ENCODE measurements at regions not wholly inside any gene's neighbourhood (a gene's known extent, or its start where the extent isn't known, plus 50 kb on each side); places are given as distances from the start of the nearest gene placed in this dataset.

DNA sequence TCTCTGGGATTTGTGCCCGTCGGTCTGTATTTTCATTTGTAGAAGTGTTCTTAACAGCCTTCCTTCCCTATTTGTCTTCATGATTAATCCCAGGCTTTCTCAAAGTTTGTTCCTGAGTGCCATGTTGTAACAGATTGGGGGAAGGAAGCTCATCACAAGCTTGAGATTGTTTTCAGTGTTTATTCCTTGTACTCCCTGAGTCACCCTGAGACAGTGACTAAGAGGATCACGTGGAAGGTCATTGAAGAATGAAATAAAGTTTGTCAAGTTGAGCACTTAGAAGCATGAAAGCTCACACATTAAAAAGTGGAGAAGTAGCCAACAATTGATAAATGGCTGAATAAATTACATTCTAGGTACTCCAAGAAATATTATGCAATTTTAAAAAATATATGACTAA is 153.5 kb upstream of the FAM241A start:
- H3K9me3 ChIP-seq (ENCODE audit: control insufficient read depth, insufficient read depth, low read length) = no peaks in the 10 kb centered on the region
- no peak overlapping the region for H3K27ac ChIP-seq (ENCODE audit: low read depth, low read length)
- no peak overlapping the region for H3K9ac ChIP-seq (ENCODE audit: low read depth, low read length)
- H3K27me3 ChIP-seq (ENCODE audit: control insufficient read depth, insufficient read depth, low read length) = no peaks in the 10 kb centered on the region
- no peaks in the 10 kb centered on the region for H3K36me3 ChIP-seq (ENCODE audit: control insufficient read depth, insufficient read depth, low read length)
- no peak overlapping the region for H3K4me3 ChIP-seq (ENCODE audit: low read depth, low read length)
- H3K4me1 ChIP-seq (ENCODE audit: control insufficient read depth, insufficient read depth, low read length) = peaks cover 11% of the 10 kb centered on the region; the same call in 1 of the 2 replicates

GRCh38 chr4:111992351-111993168 is 152.7 kb upstream of the FAM241A start:
- Histone ChIP-seq H3K4me1 (ENCODE audit: control insufficient read depth, insufficient read depth, low read length) (peaks cover 11% of the 10 kb centered on the region; the same call in 1 of the 2 replicates), H3K36me3 (ENCODE audit: control insufficient read depth, insufficient read depth, low read length) (no peaks in the 10 kb centered on the region), H3K9me3 (ENCODE audit: control insufficient read depth, insufficient read depth, low read length) (no peaks in the 10 kb centered on the region), H3K4me3 (ENCODE audit: low read depth, low read length) (no peak overlapping the region), H3K27me3 (ENCODE audit: control insufficient read depth, insufficient read depth, low read length) (no peaks in the 10 kb centered on the region), H3K9ac (ENCODE audit: low read depth, low read length) (no peak overlapping the region), H3K27ac (ENCODE audit: low read depth, low read length) (no peak overlapping the region)

- H3K36me3 ChIP-seq (ENCODE audit: control insufficient read depth, insufficient read depth, low read length) = no peaks in the 10 kb centered on the region
- peaks cover 11% of the 10 kb centered on the region; the same call in 1 of the 2 replicates for H3K4me1 ChIP-seq (ENCODE audit: control insufficient read depth, insufficient read depth, low read length)
- no peaks in the 10 kb centered on the region for H3K9me3 ChIP-seq (ENCODE audit: control insufficient read depth, insufficient read depth, low read length)
- H3K9ac ChIP-seq (ENCODE audit: low read depth, low read length) = no peak overlapping the region
- H3K27me3 ChIP-seq (ENCODE audit: control insufficient read depth, insufficient read depth, low read length) = no peaks in the 10 kb centered on the region
- no peak overlapping the region for H3K4me3 ChIP-seq (ENCODE audit: low read depth, low read length)
- no peak overlapping the region for H3K27ac ChIP-seq (ENCODE audit: low read depth, low read length)
These were observed 150.9 kb upstream of the FAM241A start for GRCh38 chr4:111994392-111994791.

DNA sequence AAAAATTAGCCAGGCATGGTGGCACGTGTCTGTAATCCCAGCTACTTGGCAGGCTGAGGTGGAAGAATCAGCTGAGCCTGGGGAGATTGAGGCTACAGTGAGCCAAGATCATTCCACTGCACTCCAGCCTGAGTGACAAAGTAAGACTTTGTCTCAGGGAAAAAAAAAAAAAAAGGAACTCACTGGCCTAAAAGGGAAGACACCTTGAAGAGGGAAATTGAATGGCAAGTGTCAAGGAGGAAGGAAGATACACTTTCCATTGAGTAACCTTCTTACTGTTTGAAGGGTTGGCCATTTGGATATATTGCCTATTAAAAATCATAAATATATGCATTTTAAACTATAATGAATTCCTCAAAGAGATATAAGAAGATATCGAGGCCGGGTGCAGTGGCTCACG is 147.5 kb upstream of the FAM241A start:
- H3K27me3 ChIP-seq (ENCODE audit: control insufficient read depth, insufficient read depth, low read length) = no peaks in the 10 kb centered on the region
- no peak overlapping the region for H3K9ac ChIP-seq (ENCODE audit: low read depth, low read length)
- H3K9me3 ChIP-seq (ENCODE audit: control insufficient read depth, insufficient read depth, low read length) = no peaks in the 10 kb centered on the region
- H3K36me3 ChIP-seq (ENCODE audit: control insufficient read depth, insufficient read depth, low read length) = no peaks in the 10 kb centered on the region
- no peak overlapping the region for H3K27ac ChIP-seq (ENCODE audit: low read depth, low read length)
- H3K4me3 ChIP-seq (ENCODE audit: low read depth, low read length) = no peak overlapping the region
- peaks cover 11% of the 10 kb centered on the region; the same call in 1 of the 2 replicates for H3K4me1 ChIP-seq (ENCODE audit: control insufficient read depth, insufficient read depth, low read length)

GRCh38 chr4:111999801-112000200 is 145.5 kb upstream of the FAM241A start:
- H3K9me3 ChIP-seq (ENCODE audit: control insufficient read depth, insufficient read depth, low read length) = no peaks in the 10 kb centered on the region
- peaks cover 9% of the 10 kb centered on the region; the same call in 1 of the 2 replicates for H3K4me1 ChIP-seq (ENCODE audit: control insufficient read depth, insufficient read depth, low read length)
- H3K27me3 ChIP-seq (ENCODE audit: control insufficient read depth, insufficient read depth, low read length) = no peaks in the 10 kb centered on the region
- no peaks in the 10 kb centered on the region for H3K36me3 ChIP-seq (ENCODE audit: control insufficient read depth, insufficient read depth, low read length)
- H3K9ac ChIP-seq (ENCODE audit: low read depth, low read length) = no peak overlapping the region
- no peak overlapping the region for H3K27ac ChIP-seq (ENCODE audit: low read depth, low read length)
- H3K4me3 ChIP-seq (ENCODE audit: low read depth, low read length) = no peak overlapping the region

GRCh38 chr4:112001041-112001440 is 144.2 kb upstream of the FAM241A start:
- Histone ChIP-seq H3K4me1 (ENCODE audit: control insufficient read depth, insufficient read depth, low read length) (no peaks in the 10 kb centered on the region; the same call in 1 of the 2 replicates), H3K9ac (ENCODE audit: low read depth, low read length) (no peak overlapping the region), H3K9me3 (ENCODE audit: control insufficient read depth, insufficient read depth, low read length) (no peaks in the 10 kb centered on the region), H3K4me3 (ENCODE audit: low read depth, low read length) (no peak overlapping the region), H3K36me3 (ENCODE audit: control insufficient read depth, insufficient read depth, low read length) (no peaks in the 10 kb centered on the region), H3K27me3 (ENCODE audit: control insufficient read depth, insufficient read depth, low read length) (no peaks in the 10 kb centered on the region), H3K27ac (ENCODE audit: low read depth, low read length) (no peak overlapping the region)

DNA sequence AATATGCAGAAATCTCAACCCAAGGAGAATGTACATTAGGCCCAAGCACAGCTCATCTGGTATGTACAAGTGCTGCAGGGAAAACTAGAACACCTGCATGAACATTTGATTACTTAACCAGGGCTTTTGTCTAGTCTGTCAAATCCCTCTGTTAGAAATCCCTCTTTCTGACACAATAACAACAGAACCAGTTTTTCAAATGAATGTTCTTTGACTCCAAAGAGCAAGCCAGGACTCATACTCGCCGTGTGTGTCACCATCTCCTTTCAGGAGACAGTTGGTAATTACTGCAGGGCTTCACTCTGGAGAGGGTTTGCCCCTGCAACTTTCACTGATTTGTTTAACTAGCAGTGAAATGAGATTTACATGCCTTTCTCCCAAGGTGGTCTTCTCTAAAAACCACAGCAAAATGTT is 143.0 kb upstream of the FAM241A start:
- no peaks in the 10 kb centered on the region for H3K9me3 ChIP-seq (ENCODE audit: control insufficient read depth, insufficient read depth, low read length)
- no peaks in the 10 kb centered on the region; the same call in 1 of the 2 replicates for H3K4me1 ChIP-seq (ENCODE audit: control insufficient read depth, insufficient read depth, low read length)
- no peaks in the 10 kb centered on the region for H3K27me3 ChIP-seq (ENCODE audit: control insufficient read depth, insufficient read depth, low read length)
- H3K4me3 ChIP-seq (ENCODE audit: low read depth, low read length) = no peak overlapping the region
- H3K27ac ChIP-seq (ENCODE audit: low read depth, low read length) = no peak overlapping the region
- no peak overlapping the region for H3K9ac ChIP-seq (ENCODE audit: low read depth, low read length)
- H3K36me3 ChIP-seq (ENCODE audit: control insufficient read depth, insufficient read depth, low read length) = no peaks in the 10 kb centered on the region

GRCh38 chr4:112003231-112003907 is 141.9 kb upstream of the FAM241A start:
- Histone ChIP-seq H3K36me3 (ENCODE audit: control insufficient read depth, insufficient read depth, low read length) (no peaks in the 10 kb centered on the region), H3K27ac (ENCODE audit: low read depth, low read length) (no peak overlapping the region), H3K27me3 (ENCODE audit: control insufficient read depth, insufficient read depth, low read length) (no peaks in the 10 kb centered on the region), H3K9ac (ENCODE audit: low read depth, low read length) (no peak overlapping the region), H3K9me3 (ENCODE audit: control insufficient read depth, insufficient read depth, low read length) (no peaks in the 10 kb centered on the region), H3K4me1 (ENCODE audit: control insufficient read depth, insufficient read depth, low read length) (no peaks in the 10 kb centered on the region; the same call in 1 of the 2 replicates), H3K4me3 (ENCODE audit: low read depth, low read length) (no peak overlapping the region)

GRCh38 chr4:112005027-112005426 is 140.2 kb upstream of the FAM241A start:
- Histone ChIP-seq H3K36me3 (ENCODE audit: control insufficient read depth, insufficient read depth, low read length) (no peaks in the 10 kb centered on the region), H3K4me1 (ENCODE audit: control insufficient read depth, insufficient read depth, low read length) (no peaks in the 10 kb centered on the region; the same call in 1 of the 2 replicates), H3K27me3 (ENCODE audit: control insufficient read depth, insufficient read depth, low read length) (no peaks in the 10 kb centered on the region), H3K27ac (ENCODE audit: low read depth, low read length) (no peak overlapping the region), H3K9me3 (ENCODE audit: control insufficient read depth, insufficient read depth, low read length) (no peaks in the 10 kb centered on the region), H3K9ac (ENCODE audit: low read depth, low read length) (no peak overlapping the region), H3K4me3 (ENCODE audit: low read depth, low read length) (no peak overlapping the region)

DNA sequence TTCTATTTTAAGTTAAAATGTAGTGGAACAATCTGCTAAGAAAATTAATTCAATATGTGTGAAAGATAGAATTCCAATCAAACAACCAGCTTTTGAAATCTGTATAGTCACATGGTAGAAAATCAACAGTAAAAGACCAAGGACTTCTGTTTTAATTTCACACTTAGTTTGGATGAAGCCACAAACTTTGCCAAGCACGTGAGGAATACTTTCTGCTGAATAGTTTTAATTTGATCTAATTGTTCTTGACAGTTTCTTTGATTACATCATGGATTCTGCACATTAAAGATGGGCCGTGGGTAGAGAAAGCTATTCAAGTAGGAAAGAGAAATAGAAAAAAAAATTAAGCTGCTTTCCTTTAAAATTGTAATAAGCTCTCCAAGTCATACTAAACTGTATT is 137.9 kb upstream of the FAM241A start:
- H3K36me3 ChIP-seq (ENCODE audit: control insufficient read depth, insufficient read depth, low read length) = no peaks in the 10 kb centered on the region
- H3K4me3 ChIP-seq (ENCODE audit: low read depth, low read length) = no peak overlapping the region
- no peak overlapping the region for H3K27ac ChIP-seq (ENCODE audit: low read depth, low read length)
- no peaks in the 10 kb centered on the region for H3K4me1 ChIP-seq (ENCODE audit: control insufficient read depth, insufficient read depth, low read length)
- H3K9ac ChIP-seq (ENCODE audit: low read depth, low read length) = no peak overlapping the region
- H3K27me3 ChIP-seq (ENCODE audit: control insufficient read depth, insufficient read depth, low read length) = no peaks in the 10 kb centered on the region
- no peaks in the 10 kb centered on the region for H3K9me3 ChIP-seq (ENCODE audit: control insufficient read depth, insufficient read depth, low read length)

GRCh38 chr4:112015960-112016359 is 129.3 kb upstream of the FAM241A start:
- Histone ChIP-seq H3K9me3 (ENCODE audit: control insufficient read depth, insufficient read depth, low read length) (no peaks in the 10 kb centered on the region), H3K4me1 (ENCODE audit: control insufficient read depth, insufficient read depth, low read length) (no peaks in the 10 kb centered on the region), H3K27me3 (ENCODE audit: control insufficient read depth, insufficient read depth, low read length) (no peaks in the 10 kb centered on the region), H3K36me3 (ENCODE audit: control insufficient read depth, insufficient read depth, low read length) (no peaks in the 10 kb centered on the region), H3K4me3 (ENCODE audit: low read depth, low read length) (no peak overlapping the region), H3K9ac (ENCODE audit: low read depth, low read length) (no peak overlapping the region), H3K27ac (ENCODE audit: low read depth, low read length) (no peak overlapping the region)

All from HUES48 (cell line).